H1 (cell line): ENCODE measurements at regions not wholly inside any gene's neighbourhood (a gene's known extent, or its start where the extent isn't known, plus 50 kb on each side); places are given as distances from the start of the nearest gene placed in this dataset.

Experiments
- SUZ12 ChIP-seq: fragments of 200-600 bp; sonication (generic); IDR thresholded peaks from 2 replicates; pipeline ENCODE4 v1.6.1; 2012; ENCODE audit warnings: mild to moderate bottlenecking, inconsistent platforms, low read length, moderate library complexity, mixed read lengths
- TF ChIP-seq, protein P1 (sequence below): fragments of 300-600 bp; sonication (generic); IDR thresholded peaks from 2 replicates; pipeline ENCODE4 v1.7.1; 2012; ENCODE audit warnings: low read length, moderate library complexity, mild to moderate bottlenecking, inconsistent platforms; ENCODE audit not compliant: insufficient replicate concordance

DNA sequence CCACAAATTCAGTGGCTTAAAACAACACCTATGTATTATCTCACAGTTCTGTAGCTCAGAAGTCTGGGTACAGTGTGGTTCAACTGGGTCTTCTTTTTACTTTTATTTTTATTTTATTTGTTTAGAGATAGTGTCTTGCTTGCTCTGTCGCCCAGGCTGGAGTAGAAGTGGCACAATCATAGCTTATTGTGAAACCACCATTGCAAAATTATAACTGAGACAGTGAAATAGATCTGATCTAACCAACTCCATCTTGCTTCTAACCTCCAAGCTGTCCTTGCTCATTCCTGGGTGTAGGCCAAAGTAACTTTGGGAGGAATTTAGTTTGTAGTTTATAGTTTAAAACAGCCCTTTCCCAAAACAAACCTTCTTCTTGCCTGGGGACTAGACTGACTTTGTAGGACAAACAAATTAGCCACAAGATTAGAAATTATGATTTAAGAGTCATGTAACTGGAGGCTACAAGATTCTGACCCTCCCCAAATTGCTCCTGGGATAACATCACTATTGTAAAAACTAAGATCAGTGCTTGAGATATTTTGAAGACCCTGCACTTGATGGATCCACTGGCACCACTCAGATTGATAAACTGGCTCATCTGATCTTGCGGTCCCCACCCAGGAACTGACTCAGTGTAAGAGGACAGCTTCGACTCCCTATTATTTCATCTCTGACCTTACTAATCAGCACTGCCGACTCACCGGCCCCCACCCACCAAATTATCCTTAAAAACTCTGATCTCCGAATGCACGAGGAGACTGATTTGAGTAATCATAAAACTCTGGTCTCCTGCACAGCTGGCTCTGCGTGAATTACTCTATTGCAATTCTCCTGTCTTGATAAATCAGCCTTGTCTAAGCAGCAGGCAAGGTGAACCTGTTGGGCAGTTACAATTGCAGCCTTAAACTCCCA, 193.4 kb upstream of the CDYL start (continued):
- TF ChIP-seq, protein P1, sequence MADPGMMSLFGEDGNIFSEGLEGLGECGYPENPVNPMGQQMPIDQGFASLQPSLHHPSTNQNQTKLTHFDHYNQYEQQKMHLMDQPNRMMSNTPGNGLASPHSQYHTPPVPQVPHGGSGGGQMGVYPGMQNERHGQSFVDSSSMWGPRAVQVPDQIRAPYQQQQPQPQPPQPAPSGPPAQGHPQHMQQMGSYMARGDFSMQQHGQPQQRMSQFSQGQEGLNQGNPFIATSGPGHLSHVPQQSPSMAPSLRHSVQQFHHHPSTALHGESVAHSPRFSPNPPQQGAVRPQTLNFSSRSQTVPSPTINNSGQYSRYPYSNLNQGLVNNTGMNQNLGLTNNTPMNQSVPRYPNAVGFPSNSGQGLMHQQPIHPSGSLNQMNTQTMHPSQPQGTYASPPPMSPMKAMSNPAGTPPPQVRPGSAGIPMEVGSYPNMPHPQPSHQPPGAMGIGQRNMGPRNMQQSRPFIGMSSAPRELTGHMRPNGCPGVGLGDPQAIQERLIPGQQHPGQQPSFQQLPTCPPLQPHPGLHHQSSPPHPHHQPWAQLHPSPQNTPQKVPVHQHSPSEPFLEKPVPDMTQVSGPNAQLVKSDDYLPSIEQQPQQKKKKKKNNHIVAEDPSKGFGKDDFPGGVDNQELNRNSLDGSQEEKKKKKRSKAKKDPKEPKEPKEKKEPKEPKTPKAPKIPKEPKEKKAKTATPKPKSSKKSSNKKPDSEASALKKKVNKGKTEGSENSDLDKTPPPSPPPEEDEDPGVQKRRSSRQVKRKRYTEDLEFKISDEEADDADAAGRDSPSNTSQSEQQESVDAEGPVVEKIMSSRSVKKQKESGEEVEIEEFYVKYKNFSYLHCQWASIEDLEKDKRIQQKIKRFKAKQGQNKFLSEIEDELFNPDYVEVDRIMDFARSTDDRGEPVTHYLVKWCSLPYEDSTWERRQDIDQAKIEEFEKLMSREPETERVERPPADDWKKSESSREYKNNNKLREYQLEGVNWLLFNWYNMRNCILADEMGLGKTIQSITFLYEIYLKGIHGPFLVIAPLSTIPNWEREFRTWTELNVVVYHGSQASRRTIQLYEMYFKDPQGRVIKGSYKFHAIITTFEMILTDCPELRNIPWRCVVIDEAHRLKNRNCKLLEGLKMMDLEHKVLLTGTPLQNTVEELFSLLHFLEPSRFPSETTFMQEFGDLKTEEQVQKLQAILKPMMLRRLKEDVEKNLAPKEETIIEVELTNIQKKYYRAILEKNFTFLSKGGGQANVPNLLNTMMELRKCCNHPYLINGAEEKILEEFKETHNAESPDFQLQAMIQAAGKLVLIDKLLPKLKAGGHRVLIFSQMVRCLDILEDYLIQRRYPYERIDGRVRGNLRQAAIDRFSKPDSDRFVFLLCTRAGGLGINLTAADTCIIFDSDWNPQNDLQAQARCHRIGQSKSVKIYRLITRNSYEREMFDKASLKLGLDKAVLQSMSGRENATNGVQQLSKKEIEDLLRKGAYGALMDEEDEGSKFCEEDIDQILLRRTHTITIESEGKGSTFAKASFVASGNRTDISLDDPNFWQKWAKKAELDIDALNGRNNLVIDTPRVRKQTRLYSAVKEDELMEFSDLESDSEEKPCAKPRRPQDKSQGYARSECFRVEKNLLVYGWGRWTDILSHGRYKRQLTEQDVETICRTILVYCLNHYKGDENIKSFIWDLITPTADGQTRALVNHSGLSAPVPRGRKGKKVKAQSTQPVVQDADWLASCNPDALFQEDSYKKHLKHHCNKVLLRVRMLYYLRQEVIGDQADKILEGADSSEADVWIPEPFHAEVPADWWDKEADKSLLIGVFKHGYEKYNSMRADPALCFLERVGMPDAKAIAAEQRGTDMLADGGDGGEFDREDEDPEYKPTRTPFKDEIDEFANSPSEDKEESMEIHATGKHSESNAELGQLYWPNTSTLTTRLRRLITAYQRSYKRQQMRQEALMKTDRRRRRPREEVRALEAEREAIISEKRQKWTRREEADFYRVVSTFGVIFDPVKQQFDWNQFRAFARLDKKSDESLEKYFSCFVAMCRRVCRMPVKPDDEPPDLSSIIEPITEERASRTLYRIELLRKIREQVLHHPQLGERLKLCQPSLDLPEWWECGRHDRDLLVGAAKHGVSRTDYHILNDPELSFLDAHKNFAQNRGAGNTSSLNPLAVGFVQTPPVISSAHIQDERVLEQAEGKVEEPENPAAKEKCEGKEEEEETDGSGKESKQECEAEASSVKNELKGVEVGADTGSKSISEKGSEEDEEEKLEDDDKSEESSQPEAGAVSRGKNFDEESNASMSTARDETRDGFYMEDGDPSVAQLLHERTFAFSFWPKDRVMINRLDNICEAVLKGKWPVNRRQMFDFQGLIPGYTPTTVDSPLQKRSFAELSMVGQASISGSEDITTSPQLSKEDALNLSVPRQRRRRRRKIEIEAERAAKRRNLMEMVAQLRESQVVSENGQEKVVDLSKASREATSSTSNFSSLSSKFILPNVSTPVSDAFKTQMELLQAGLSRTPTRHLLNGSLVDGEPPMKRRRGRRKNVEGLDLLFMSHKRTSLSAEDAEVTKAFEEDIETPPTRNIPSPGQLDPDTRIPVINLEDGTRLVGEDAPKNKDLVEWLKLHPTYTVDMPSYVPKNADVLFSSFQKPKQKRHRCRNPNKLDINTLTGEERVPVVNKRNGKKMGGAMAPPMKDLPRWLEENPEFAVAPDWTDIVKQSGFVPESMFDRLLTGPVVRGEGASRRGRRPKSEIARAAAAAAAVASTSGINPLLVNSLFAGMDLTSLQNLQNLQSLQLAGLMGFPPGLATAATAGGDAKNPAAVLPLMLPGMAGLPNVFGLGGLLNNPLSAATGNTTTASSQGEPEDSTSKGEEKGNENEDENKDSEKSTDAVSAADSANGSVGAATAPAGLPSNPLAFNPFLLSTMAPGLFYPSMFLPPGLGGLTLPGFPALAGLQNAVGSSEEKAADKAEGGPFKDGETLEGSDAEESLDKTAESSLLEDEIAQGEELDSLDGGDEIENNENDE, result no peak
- no peak for TF ChIP-seq SUZ12
- TF ChIP-seq, all 59 proteins: peak for 0
